Bronchial epithelial cell (primary cell): ENCODE measurements at regions not wholly inside any gene's neighbourhood (a gene's known extent, or its start where the extent isn't known, plus 50 kb on each side); places are given as distances from the start of the nearest gene placed in this dataset.
"Not testable (repeated sequence)": the region's sequence is repeated elsewhere in the genome, so short reads cannot be mapped to it uniquely, and the experiment has no call there.

Experiments used
- DNase-seq: peaks from one replicate; pipeline ENCODE4 v3.0.0-alpha.2; 2010; ENCODE audit warnings: low read depth
- FAIRE-seq: peaks from 2 replicates; lab custom pipeline; 2011; peaks lifted over from hg19 to GRCh38; lab: Jason Lieb, UNC
- H3K27me3 ChIP-seq: 2 replicates; pipeline ENCODE4 v1.5.1; 2011; ENCODE audit warnings: low read length; ENCODE audit not compliant: control insufficient read depth, insufficient read depth
- H3K36me3 ChIP-seq: 2 replicates; pipeline ENCODE4 v1.5.1; 2011; ENCODE audit warnings: low read length; ENCODE audit not compliant: control insufficient read depth, insufficient read depth
- H3K4me3 ChIP-seq: 2 replicates; pipeline ENCODE4 v1.5.1; 2011; ENCODE audit warnings: mild to moderate bottlenecking, low read depth, low read length, control low read depth
- CTCF ChIP-seq: IDR thresholded peaks from 2 replicates; pipeline ENCODE4 v1.5.1; 2011; ENCODE audit warnings: mild to moderate bottlenecking, moderate library complexity, low read length, control low read depth, inconsistent platforms; ENCODE audit not compliant: insufficient read depth, severe bottlenecking

GRCh38 chr6:978937-979685 is 286.2 kb upstream of the EXOC2 start:
- DNase-seq (no peak), FAIRE-seq (no peak)
- Histone ChIP-seq H3K4me3 (no peak overlapping the region), H3K36me3 (no peaks in the 10 kb centered on the region), H3K27me3 (peaks cover 4% of the 10 kb centered on the region)
- no peak for TF ChIP-seq CTCF

- not testable (repeated sequence) for DNase-seq, H3K27me3 ChIP-seq, H3K36me3 ChIP-seq, H3K4me3 ChIP-seq, FAIRE-seq
Observed at GRCh38 chr6:977226-977625, 284.3 kb upstream of the EXOC2 start.

GRCh38 chr6:971981-972640 is 279.2 kb upstream of the EXOC2 start:
- no peak for FAIRE-seq
- DNase-seq: peak; percentile 53
- Histone ChIP-seq H3K36me3 (no peaks in the 10 kb centered on the region), H3K27me3 (no peaks in the 10 kb centered on the region), H3K4me3 (no peak overlapping the region)
- TF ChIP-seq CTCF: no peak

- no peak overlapping the region for H3K4me3 ChIP-seq
- DNase-seq (no peak), FAIRE-seq (no peak)
- no peaks in the 10 kb centered on the region for H3K36me3 ChIP-seq
- TF ChIP-seq CTCF: no peak
- H3K27me3 ChIP-seq: peaks cover 5% of the 10 kb centered on the region
Observed at GRCh38 chr6:968791-969190, 275.9 kb upstream of the EXOC2 start.

GRCh38 chr6:967701-968100 is 274.8 kb upstream of the EXOC2 start:
- FAIRE-seq: no peak
- DNase-seq: no peak
- H3K4me3 ChIP-seq: no peak overlapping the region
- H3K27me3 ChIP-seq: peaks cover 7% of the 10 kb centered on the region
- TF ChIP-seq CTCF: no peak
- no peaks in the 10 kb centered on the region for H3K36me3 ChIP-seq

- FAIRE-seq (no peak), DNase-seq (no peak)
- TF ChIP-seq CTCF: no peak
- H3K27me3 ChIP-seq: peaks cover 7% of the 10 kb centered on the region
- no peak overlapping the region for H3K4me3 ChIP-seq
- no peaks in the 10 kb centered on the region for H3K36me3 ChIP-seq
Observed at GRCh38 chr6:965343-965742, 272.4 kb upstream of the EXOC2 start.
